Nephron progenitor cell (in vitro differentiated cells): ENCODE measurements at regions not wholly inside any gene's neighbourhood (a gene's known extent, or its start where the extent isn't known, plus 50 kb on each side); places are given as distances from the start of the nearest gene placed in this dataset.
"Not testable (repeated sequence)": the region's sequence is repeated elsewhere in the genome, so short reads cannot be mapped to it uniquely, and the experiment has no call there.

Experiments
- DNase-seq: peaks from one replicate; pipeline ENCODE4 v3.0.0; 2021
- H3K27ac Mint-ChIP-seq: 2 replicates; pipeline ENCODE4 v1.8.0; 2021; ENCODE audit warnings: mild to moderate bottlenecking, moderate library complexity, mixed read lengths
- H3K27me3 Mint-ChIP-seq: 2 replicates; pipeline ENCODE4 v1.8.0; 2021; ENCODE audit warnings: mild to moderate bottlenecking, low read depth, mixed read lengths; ENCODE audit not compliant: poor library complexity
- H3K36me3 Mint-ChIP-seq: 2 replicates; pipeline ENCODE4 v1.8.0; 2021; ENCODE audit warnings: low read depth, mixed read lengths
- H3K4me1 Mint-ChIP-seq: 2 replicates; pipeline ENCODE4 v1.8.0; 2021; ENCODE audit warnings: mixed read lengths
- H3K4me3 Mint-ChIP-seq: 2 replicates; pipeline ENCODE4 v1.8.0; 2021; ENCODE audit warnings: mild to moderate bottlenecking, moderate library complexity, mixed read lengths
- H3K9me3 Mint-ChIP-seq: 2 replicates; pipeline ENCODE4 v1.8.0; 2021; ENCODE audit warnings: mild to moderate bottlenecking, moderate library complexity, mixed read lengths
- TF ChIP-seq, protein P1 (sequence below): fragments of 200-600 bp; sonication (generic); IDR thresholded peaks from 2 replicates; pipeline ENCODE4 v1.5.0; 2021; ENCODE audit warnings: antibody characterized with exemption

DNA sequence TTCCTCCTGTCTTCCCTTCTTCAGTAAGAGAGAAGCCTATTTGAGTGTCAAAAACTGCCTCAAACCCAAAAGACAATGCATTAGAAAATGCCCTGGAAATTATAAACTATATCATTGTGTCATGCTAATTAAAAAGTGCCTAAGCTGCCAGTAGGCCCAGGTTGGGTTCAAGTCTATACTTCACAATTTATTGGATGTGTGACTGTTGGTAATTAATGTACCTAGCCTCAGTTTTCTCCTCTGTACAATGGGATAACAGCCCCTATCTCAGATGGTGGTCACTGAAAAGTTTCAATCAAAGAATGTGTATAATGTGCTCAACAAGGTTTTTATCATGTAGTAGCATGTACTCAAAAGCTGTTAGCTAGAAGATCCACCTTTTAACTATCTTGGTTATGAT is 246.9 kb upstream of the DUSP10 start:
- Mint-ChIP-seq H3K27ac (no peak overlapping the region), H3K27me3 (peaks cover 3% of the 10 kb centered on the region), H3K4me3 (no peak overlapping the region), H3K36me3 (no peaks in the 10 kb centered on the region), H3K4me1 (no peaks in the 10 kb centered on the region), H3K9me3 (no peaks in the 10 kb centered on the region)
- TF ChIP-seq, protein P1, sequence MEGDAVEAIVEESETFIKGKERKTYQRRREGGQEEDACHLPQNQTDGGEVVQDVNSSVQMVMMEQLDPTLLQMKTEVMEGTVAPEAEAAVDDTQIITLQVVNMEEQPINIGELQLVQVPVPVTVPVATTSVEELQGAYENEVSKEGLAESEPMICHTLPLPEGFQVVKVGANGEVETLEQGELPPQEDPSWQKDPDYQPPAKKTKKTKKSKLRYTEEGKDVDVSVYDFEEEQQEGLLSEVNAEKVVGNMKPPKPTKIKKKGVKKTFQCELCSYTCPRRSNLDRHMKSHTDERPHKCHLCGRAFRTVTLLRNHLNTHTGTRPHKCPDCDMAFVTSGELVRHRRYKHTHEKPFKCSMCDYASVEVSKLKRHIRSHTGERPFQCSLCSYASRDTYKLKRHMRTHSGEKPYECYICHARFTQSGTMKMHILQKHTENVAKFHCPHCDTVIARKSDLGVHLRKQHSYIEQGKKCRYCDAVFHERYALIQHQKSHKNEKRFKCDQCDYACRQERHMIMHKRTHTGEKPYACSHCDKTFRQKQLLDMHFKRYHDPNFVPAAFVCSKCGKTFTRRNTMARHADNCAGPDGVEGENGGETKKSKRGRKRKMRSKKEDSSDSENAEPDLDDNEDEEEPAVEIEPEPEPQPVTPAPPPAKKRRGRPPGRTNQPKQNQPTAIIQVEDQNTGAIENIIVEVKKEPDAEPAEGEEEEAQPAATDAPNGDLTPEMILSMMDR = no peak
- DNase-seq = no peak

DNA sequence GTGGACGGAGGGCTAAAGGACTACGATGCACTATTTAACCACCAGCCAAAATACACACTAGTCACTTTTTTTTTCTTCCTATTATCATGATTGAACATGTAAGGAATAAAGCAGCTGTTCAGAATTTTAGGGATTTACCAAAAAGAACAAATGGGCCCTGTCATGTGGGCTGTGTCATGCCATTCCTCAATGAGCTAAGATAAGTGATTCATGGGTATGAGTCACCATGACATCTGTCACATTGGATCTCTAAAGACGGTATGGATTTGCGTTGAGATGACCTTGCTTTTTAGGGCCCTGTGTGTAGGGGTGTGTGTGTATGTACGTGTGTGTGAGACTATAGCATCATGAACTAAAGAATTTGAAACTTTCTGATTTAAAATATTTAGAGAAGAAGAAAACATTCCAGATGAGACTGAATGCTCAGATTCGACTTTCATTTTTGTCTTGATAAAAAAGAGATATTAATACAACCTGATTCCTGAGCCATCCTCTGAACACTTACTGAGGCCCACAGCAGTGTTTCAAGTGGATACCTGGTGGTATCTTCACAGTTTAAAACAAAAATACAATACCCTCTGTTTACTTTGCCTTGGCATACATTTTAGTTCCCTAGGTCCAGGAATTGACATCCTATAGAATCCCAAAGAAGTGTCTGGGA is 246.1 kb upstream of the DUSP10 start:
- Mint-ChIP-seq H3K27me3 (peaks cover 3% of the 10 kb centered on the region), H3K4me1 (no peaks in the 10 kb centered on the region), H3K4me3 (no peak overlapping the region), H3K27ac (no peak overlapping the region), H3K9me3 (no peaks in the 10 kb centered on the region), H3K36me3 (no peaks in the 10 kb centered on the region)
- TF ChIP-seq, protein P1 = no peak
- no peak for DNase-seq

DNA sequence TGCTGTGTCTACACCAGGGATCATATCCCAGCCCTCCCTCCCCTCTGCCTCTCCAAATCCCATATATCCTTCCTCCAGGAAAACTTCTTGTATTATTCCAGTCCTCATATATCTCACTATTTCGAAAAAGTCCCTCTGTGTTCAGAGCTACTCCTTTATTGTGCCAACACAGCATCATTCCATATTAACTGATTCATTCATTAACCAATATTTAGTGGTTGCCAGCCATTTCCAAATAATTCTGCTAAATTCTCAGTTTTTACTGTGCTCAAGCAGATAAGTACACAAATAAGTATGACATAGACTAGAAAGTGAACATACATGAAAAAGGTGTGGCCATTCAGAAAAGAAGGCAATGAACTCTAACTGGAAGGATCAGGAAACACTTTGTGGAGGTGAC is 241.6 kb upstream of the DUSP10 start:
- Mint-ChIP-seq H3K27ac (no peak overlapping the region), H3K4me3 (no peak overlapping the region), H3K27me3 (peaks cover 2% of the 10 kb centered on the region), H3K36me3 (no peaks in the 10 kb centered on the region), H3K4me1 (no peaks in the 10 kb centered on the region), H3K9me3 (no peaks in the 10 kb centered on the region)
- DNase-seq = no peak
- TF ChIP-seq, protein P1 = no peak

DNA sequence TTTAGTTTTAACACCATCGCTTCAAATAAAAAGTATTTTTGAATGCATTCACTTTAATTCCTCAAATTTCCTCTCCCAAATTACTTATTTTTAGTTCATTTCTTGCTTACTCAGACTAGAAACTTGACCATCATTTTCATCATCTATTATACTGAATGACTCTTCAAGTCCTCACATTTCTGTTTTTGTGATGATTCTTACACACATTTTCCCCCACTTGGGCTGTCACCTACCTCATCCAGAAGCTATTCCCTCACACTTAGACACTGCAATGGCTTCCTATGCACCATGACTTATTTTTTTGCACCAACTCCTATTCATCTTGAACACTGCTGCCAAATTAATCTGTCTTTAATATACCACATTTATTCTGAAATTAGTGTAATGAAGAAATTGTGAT is 239.6 kb upstream of the DUSP10 start:
- Mint-ChIP-seq H3K4me3 (no peak overlapping the region), H3K9me3 (no peaks in the 10 kb centered on the region), H3K36me3 (no peaks in the 10 kb centered on the region), H3K27ac (no peak overlapping the region), H3K27me3 (peaks cover 3% of the 10 kb centered on the region), H3K4me1 (no peaks in the 10 kb centered on the region)
- TF ChIP-seq, protein P1 = no peak
- no peak for DNase-seq

DNA sequence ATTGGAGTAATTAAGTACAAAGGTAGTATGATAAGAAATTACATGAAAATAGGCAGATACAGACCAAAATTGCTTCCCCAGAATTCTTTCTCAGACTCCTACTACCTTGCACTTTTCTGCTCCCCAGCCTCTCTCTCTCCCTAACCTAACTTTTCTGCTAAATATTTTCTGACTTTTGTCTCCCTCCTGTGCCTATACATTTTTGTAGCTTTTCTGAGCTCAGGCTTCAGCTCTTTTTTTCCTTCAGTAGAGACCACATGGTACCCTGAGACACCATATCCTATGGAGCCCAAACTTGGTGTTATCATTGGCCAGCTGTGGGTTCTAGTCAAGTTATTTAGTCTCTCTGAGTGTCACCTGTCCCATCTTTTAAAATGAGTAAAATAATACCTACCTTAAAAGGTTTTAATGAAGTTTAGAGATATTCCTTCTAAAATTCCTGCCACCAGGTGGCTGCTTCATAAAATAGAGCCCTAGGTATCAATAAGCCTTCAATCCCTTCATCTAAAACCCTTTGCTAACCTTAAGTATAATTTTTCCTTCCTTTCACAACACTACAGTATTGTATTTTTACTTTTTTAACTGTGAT is 237.6 kb upstream of the DUSP10 start:
- DNase-seq = no peak
- Mint-ChIP-seq H3K27ac (no peak overlapping the region), H3K27me3 (peaks cover 3% of the 10 kb centered on the region), H3K4me1 (peaks cover 9% of the 10 kb centered on the region), H3K36me3 (no peaks in the 10 kb centered on the region), H3K4me3 (no peak overlapping the region), H3K9me3 (no peaks in the 10 kb centered on the region)
- TF ChIP-seq, protein P1 = peak; percentile 30

DNA sequence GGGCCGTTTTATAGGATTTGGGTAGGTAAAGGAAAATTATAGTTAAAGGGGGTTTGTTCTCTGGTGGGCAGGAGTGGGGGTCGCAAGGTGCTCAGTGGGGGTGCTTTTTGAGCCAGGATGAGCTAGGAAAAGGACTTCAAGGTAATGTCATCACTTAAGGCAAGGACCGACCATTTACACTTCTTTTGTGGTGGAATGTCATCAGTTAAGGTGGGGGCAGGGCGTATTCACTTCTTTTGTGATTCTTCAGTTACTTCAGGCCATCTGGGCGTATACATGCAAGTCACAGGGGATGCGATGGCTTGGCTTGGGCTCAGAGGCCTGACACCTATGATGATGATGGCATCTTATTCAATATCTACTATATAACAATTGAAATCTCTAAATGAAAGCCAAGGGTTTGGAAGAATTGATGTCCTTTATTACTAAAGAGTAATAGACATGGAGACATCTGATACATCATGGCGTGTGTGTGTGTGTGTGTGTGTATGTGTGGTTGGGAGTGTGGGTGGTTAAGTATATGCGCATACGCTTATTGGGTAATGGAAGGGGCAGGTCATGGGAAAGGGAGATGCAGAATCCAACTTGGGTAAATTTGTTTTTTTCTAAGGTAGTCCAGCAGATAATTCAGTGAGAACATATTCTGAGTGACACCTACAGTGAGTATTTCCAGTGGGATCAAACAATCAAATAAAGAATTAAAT is 236.9 kb upstream of the DUSP10 start:
- H3K4me1 Mint-ChIP-seq = peaks cover 15% of the 10 kb centered on the region
- not testable (repeated sequence) for H3K9me3 Mint-ChIP-seq, H3K27me3 Mint-ChIP-seq, H3K36me3 Mint-ChIP-seq, H3K4me3 Mint-ChIP-seq, DNase-seq, H3K27ac Mint-ChIP-seq

DNA sequence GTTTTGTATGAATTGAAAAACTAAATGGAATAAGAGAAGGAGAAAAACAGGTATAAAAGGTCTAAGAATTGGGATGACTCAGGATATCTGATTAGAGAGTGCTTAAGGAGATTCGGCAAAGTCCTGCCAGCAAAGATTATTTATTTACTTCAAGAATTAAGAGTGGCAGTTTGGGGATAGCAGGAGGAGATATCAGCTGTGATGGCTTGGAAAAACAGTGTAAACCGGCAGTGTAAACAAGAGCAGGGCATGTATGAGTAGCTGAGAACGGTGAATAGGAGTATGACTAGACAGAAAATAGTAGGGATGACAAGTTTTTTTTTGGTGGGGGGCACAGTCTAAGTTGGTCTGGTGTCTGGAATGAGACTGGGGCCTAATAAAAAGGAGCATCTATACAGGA is 231.9 kb upstream of the DUSP10 start:
- H3K9me3 Mint-ChIP-seq, DNase-seq, H3K4me3 Mint-ChIP-seq, H3K36me3 Mint-ChIP-seq, H3K27me3 Mint-ChIP-seq: not testable (repeated sequence)
- Mint-ChIP-seq H3K4me1 (peaks cover 18% of the 10 kb centered on the region), H3K27ac (peak overlapping the region; percentile 55)
